Activated CD8-positive, alpha-beta memory T cell treated with anti-CD3 and anti-CD28 coated beads, Interleukin-2, amount 50 U/mL, for 1 hour (primary cell): ENCODE measurements at regions not wholly inside any gene's neighbourhood (a gene's known extent, or its start where the extent isn't known, plus 50 kb on each side); places are given as distances from the start of the nearest gene placed in this dataset.
"Not testable (repeated sequence)": the region's sequence is repeated elsewhere in the genome, so short reads cannot be mapped to it uniquely, and the experiment has no call there.

Experiments
- DNase-seq: peaks from one replicate; pipeline ENCODE4 v3.0.0-alpha.2; 2020; ENCODE audit errors: extremely low read depth

DNA sequence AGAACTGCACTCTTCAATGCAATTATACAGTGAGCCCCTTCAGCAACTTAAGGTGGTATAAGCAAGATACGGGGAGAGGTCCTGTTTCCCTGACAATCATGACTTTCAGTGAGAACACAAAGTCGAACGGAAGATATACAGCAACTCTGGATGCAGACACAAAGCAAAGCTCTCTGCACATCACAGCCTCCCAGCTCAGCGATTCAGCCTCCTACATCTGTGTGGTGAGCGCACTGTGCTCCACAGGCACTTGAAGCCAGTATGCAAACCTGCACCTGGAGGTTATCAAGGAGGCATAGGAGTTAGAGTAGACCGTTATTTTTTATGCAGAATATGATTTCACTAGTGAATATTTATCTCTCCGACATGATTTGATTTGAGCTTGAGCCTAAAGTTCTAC lies 152.2 kb upstream of the OR4E1 start:
- DNase-seq = no peak

DNA sequence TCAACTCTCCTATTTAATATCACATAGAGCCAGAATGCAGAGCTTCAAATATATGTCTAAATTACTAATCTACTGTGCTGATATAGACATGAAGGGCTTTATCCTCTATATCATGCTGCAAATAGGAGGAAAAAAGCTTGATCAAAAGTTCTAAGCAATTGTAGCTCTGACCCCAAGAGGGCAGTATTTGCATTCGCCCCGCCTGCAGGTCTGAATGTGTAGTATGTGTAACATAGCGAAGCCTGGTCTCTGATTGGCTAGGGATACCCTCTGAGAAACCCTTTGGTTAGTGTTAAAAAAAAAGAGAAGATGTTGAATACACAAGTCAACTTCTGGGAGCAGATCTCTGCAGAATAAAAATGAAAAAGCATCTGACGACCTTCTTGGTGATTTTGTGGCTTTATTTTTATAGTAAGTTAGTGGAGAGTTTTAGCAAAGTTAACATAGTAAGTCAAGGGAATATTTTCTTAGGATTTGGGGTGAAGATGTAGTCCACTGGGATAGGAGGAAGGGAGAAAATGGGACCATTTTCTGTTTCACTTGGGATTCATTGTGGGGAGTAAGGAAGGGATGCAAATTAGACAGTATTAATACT lies 151.6 kb upstream of the OR4E1 start:
- DNase-seq = peak; percentile 18

DNA sequence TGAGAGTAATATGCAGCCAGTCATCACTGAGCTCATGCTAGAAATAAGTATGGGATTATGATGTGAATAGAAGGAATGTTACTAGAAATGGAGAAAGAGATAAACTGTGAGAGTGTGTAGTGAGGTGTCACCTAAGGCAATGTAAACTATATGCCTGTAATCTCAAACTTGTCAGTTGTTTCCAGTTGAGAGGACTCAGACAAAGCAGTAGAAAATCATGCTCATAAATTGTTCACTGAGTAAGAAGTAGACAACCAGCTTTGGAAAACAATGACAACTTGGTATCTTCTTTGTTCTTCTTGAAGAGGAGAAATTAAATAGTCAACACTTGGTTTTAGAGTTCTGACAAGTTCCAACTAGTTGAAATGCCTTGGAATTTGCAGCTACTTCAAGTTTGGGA lies 148.5 kb upstream of the OR4E1 start:
- no peak for DNase-seq

DNA sequence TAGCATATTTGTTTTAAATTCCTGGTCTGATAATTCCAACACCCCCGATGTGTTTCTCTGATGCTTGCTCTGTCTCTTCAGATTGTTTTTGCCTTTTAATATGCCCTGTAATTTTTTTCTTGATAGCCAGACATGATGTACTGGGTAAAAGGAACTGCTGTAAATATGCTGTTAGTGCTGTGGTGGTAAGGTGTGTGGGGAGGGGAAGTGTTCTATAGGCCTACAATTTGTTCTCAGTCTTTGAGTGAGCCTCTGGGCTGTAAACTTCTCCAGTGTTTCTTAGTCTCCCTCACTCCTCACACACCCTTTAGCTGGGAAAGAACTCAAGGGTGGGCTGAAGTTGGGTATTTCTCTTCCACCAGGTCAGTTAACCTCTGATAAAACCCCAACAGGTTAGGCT lies 147.0 kb upstream of the OR4E1 start:
- no peak for DNase-seq

DNA sequence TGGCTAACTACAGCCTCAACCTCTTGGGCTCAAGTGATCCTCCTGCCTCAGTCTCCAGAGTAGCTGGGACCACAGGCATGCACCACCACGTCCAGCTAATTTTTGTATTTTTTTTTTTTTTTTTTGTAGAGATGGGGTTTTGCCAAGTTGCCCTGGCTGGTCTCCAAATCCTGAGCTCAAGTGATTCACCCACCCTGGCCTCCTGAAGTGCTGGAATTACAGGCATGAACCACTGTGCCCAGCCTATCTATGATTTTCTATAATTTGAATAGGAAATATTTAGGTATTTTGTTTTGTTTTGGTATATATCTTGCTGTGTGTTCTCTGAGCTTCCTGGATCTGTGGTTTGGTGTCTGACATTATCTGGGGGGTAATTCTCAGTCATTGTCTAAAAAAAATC lies 146.3 kb upstream of the OR4E1 start:
- DNase-seq = not testable (repeated sequence)

DNA sequence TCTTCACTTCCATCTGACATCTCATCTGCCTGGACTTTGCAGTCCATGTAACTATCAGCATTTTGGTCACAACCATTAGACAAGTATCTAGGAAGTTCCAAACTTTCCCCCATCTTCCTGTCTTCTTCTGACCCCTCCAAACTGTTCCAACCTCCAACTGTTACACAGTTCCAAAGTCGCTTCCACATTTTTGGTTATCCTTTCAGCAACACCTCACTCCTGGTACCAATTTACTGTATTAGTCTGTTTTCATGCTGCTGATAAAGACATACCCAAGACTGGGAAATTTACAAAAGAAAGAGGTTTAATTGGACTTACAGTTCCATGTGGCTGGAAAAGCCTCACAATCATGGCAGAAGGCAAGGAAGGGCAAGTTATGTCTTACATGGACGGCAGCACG lies 143.4 kb upstream of the OR4E1 start:
- DNase-seq = not testable (repeated sequence)

DNA sequence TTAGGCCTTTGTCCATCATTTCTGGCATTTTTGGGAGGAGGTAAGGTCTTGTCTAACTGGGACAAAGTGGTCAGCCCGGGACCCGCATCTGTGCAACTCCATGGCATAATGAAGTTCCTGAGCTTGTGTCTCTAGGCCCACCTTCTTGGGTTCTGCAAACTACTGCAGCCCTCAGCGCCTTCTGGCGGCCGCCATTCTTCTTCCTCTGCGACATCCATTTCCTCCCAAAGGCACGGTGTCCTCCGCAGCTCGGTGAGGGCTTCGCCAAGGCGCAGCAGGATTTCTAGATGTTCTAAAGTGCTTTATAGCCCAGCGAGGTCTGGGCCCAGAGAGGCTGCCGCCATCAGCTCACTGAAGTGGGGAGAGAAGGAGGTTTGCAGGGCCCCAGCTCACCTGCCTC lies 134.4 kb upstream of the OR4E1 start:
- DNase-seq = no peak

DNA sequence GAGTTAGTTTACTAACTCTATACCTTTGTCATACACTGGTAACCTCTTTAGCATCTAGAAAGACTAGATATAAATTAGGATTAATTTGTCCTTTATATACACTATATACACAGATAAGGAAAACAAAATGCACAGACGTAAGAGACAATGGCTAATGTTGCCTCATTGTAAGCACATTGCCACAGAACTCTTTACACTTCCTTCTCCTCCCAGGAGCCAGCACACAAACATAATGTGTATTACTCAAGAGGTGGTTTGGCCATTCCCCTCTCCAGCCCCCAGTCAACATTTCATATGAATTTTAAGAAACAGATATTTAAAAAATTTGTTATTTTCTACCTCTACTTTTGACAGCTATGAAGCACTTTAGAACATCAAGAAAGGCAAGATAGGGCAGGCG lies 131.4 kb upstream of the OR4E1 start:
- no peak for DNase-seq

DNA sequence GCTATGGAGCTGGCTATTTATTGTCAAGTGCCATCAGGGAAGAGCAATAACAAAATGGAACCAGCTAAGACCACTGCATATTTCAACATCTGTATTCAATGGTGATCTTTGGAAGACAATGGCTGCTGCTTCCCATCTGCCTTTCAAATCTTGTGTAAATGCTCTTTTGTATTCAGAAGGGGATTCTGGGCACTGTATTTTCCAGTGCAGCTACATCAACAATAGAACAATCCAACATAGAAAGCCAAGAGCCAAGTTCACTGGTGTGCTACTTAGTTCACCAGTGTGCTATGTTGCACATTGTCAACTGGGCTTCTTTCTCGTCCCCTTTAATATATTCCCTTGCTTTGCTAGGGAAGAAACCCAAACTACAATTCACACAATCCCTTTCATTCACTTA lies 128.8 kb upstream of the OR4E1 start:
- no peak for DNase-seq

DNA sequence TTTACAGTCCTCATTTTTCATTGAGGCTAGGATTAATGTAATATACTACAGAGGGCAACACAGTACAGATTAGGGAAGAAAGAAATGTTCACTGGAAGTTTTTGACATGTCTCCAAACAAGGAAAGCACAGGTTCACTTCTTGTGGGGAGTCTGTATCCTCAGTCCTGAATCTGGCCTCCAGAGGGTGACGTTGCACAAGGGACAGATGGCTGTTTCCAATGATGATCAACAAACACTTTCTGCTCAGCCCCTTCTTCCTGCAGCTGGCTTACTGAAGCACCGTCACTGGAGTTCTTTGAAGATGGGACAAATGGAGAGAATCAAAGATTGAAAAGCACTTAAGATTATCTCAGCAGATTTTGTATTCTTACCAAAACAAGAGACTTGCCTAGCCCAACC lies 123.3 kb upstream of the OR4E1 start:
- no peak for DNase-seq

DNA sequence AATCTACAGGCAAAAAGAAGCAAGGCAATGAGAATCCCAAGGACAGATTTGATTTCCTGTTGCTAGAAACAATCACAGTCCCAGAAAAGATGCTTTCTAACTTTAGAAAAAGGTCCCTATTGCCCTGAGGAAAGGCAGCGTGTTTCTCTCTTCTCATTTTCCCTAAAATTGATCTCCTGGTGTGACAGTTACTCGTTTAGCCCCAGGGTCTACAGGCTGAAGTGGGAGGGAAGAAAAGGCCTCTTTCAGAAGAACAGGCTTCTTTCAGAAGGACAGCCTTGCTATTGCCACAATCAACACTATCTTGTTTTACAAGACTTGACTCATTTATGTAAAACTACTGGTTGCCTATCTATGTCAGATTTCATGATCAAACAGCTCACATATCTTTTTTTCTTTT lies 121.8 kb upstream of the OR4E1 start:
- no peak for DNase-seq

DNA sequence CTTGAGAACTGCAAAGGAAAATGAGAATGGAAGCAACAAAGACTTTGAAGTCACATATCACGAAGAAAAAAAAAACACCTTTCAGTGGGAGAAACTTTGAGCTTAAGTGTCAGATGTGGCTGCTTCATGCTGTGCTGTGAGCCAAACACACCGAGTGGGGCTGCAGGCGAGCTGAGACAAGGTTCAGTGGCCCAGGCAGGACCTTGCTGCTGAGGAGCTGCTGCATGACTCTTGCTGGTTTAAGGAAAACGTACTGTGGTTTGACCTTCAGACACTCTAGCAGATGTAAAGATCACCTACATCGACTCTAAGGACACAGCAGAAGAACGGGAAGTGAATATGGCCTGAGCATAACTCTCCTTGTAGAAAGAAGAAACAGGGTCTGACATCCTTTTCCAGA lies 118.1 kb upstream of the OR4E1 start:
- DNase-seq = no peak

DNA sequence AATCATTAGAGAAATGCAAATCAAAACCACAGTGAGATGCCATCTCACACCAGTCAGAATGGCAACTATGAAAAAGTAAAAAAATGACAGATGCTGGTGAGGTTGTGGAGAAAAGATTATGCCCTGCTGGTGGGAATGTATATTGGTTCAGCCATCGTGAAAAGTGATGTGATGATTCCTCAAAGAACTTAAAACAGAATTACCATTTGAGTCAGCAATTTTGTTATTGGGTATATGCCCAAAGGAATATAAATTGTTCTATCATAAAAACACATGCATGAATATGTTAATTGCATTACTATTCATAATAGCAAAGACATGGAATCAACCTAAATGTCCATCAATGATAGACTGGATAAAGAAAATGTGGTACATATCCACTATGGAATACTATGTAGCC lies 115.1 kb upstream of the OR4E1 start:
- not testable (repeated sequence) for DNase-seq

DNA sequence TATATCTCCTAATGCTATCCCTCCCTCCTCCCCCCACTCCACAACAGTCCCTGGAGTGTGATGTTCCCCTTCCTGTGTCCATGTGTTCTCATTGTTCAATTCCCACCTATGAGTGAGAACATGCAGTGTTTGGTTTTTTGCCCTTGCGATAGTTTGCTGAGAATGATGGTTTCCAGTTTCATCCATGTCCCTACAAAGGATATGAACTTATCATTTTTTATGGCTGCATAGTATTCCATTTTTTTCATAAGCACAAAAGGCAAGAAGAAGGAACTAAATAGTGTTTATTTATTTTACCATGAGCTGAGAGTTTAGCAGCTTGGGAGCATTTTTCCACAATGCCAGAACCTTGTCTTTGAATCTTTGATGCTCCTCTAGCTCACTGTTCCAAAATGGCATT lies 113.6 kb upstream of the OR4E1 start:
- not testable (repeated sequence) for DNase-seq

DNA sequence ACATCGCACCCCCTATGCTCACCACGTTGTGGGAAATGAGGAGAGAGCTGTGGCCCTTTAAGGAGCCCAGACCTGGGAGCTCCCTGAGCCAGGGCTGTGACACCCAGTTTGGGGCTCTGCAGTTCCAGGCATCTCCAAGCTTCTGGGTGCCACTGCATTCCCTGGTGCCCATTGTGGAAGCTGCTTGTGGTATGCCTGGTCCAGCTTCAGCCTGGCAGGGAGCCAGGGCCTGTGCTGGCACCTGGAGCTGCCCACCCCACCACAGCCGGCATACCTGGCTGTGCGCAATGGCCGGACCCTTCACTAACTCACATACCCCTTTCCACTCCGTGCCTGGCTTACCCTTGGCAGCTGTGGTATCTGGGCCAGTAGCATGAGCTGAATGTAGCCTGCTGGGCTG lies 107.9 kb upstream of the OR4E1 start:
- no peak for DNase-seq

DNA sequence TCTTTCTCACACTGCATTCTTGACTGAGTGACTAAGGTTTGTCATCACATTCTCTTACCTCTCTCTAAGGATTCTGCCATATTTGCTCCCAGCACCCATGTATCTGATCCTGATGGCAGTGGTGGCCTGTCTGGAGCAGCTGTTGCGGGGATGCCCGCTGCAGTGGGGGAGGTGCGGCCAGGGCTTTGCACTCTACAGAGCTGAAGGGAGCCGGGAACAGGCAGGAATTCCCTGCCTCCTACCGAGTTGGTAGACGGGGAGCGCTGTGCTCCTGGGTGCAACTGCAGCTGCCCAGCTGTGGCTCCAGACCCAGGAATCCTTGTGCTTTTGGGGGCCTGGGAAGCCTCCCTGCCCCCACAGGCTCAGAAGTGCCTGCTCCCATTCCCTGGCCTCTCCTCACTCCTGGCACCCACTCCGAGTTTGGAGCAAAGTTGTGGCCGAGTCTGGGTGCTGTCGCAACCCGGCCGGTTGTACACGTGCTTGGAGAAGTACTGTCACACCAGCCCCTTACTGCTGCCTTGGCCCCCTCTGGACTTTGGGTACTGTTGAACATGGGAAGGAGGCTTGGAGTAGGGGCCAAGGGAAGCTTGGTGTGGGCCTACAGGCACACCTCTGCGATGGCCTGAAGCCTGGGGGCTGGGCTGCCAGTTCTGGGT lies 106.9 kb upstream of the OR4E1 start:
- no peak for DNase-seq

DNA sequence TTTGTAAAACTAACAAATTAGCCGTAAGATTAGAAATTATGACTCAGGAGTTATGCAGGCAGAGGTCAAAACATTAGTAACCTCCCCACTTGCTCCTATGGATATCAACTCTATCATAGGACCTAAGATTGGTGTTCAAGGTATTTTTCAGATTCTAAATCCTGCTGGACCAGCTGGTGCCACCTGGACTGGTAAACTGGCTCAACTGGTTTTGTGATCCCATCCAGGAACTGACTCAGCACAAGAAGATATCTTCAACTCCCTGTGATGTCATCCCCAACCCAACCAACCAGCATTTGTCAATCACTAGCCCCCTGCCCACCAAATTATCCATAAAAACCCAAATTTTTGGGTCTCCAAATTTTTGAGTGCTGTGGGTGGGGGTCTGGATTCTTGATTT lies 98.1 kb upstream of the OR4E1 start:
- DNase-seq = no peak

DNA sequence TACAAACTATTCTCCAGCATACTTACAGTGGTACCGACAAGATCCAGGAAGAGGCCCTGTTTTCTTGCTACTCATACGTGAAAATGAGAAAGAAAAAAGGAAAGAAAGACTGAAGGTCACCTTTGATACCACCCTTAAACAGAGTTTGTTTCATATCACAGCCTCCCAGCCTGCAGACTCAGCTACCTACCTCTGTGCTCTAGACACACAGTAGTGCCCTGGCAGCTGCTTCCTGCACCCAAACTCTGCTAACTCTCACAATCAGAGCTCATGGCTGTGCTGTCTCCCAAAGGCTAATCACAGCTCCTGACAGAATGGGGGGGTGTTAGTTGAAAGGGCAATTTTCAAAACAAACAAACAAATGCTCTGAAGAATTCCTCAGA lies 95.2 kb upstream of the OR4E1 start:
- no peak for DNase-seq

DNA sequence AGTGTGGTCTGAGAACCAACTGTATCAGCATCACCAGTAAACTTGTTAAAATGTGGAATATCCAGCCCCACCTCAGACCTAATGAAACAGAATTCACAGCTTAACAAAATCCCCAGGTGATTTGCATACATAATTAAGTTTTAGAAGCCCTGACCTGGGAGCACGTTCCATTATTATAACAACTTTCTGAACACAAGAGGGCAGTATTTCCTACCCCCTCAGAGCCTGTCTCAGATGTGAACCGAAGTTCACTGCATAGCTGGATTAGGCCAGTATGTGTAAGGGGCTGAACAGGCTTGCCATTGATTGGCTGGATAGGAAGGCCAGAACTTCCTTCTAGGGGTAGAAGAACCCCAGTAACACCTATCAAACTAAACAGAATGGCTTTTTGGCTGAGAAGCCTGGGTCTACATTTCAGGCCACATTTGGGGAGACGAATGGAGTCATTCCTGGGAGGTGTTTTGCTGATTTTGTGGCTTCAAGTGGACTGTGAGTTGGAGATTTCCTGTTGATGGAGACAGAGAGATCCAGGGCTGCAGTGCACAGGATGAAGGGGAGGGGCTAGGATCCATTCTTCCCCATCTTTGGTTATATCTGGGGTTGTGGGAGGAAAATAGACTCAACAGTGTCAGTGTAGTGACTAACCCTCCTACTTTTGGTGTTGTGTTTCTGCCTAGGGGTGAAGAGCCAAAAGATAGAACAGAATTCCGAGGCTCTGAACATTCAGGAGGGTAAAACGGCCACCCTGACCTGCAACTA lies 94.7 kb upstream of the OR4E1 start:
- no peak for DNase-seq

DNA sequence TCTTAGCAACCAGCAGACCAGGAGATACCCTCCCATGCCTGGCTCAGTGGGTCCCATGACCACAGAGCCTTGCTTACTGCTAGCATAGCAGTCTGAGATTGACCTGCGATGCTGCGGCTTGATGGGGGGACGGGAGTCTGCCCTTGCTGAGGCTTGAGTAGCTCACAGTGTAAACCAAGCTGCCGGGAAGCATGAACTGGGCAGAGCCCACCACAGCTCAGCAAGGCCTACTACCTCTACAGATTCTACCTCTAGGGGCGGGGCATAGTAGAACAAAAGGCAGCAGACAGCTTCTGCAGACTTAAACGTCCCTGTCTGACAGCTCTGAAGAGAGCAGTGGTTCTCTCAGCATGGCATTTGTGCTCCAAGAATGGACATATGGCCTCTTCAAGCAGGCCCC lies 86.7 kb upstream of the OR4E1 start:
- DNase-seq = not testable (repeated sequence)

DNA sequence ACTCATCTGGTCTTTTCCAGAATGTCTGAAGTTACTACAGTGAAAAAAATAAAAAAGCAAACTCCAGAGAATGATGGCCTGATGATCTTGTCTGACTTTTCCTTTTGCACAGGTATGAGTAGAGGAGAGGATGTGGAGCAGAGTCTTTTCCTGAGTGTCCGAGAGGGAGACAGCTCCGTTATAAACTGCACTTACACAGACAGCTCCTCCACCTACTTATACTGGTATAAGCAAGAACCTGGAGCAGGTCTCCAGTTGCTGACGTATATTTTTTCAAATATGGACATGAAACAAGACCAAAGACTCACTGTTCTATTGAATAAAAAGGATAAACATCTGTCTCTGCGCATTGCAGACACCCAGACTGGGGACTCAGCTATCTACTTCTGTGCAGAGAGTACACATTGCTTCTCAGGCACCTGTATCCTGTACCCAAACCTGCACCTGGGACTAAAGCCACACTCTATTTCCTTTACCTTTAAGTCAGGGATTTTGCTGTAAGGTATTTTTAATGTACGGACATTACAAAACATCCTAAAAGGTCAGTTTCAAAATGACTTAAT lies 75.8 kb upstream of the OR4E1 start:
- DNase-seq = no peak

DNA sequence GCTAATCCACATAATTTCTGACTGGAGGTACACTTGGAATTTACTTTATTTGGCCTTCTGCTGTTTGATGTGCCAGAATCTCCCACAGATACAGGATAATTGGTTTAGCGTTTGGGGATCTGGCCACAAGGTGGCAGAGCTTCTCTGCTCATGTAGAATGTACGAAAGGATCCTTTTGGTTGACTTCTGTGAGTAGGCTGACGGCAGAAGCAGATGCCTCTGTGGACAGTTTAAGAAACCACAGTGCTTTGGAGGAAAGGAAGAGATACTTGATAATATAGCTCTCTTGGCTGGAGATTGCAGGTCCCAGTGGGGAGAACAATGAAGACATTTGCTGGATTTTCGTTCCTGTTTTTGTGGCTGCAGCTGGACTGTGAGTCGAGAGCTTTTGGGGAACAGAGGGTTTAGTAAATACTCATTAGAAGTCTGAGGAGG lies 75.3 kb upstream of the OR4E1 start:
- no peak for DNase-seq
